ENCODE measurements at regions not wholly inside any gene's neighbourhood (a gene's known extent, or its start where the extent isn't known, plus 50 kb on each side); places are given as distances from the start of the nearest gene placed in this dataset.
"Not testable (repeated sequence)": the region's sequence is repeated elsewhere in the genome, so short reads cannot be mapped to it uniquely, and the experiment has no call there.

- CTCF ChIA-PET; BruUV-seq (replicated peaks): not testable (repeated sequence)
These were observed 404.3 kb downstream of the ZBBX start for GRCh38 chr3:166975796-166976195.

GRCh38 chr3:166967714-166968113 is 412.4 kb downstream of the ZBBX start:
- H2AFZ ChIP-seq (replicated peaks; ENCODE audit: low read length, poor library complexity); DNase-seq; H3K18ac ChIP-seq (ENCODE audit: low read depth, low read length); H3K23ac ChIP-seq (ENCODE audit: low read depth, low read length); dilution Hi-C loops (cut with HindIII; ENCODE audit: low sequenced_read_pairs, unreplicated experiment); H4K20me1 ChIP-seq (ENCODE audit: insufficient read depth, low read length); H4K8ac ChIP-seq (ENCODE audit: low read depth in 2 of 2, low read length in 2 of 2); BruUV-seq (replicated peaks); H3K9ac ChIP-seq (ENCODE audit: low read depth, low read length); H3K9me1 ChIP-seq (ENCODE audit: insufficient read depth, low read length); H2BK15ac ChIP-seq (ENCODE audit: low read depth, low read length); H2BK120ac ChIP-seq (ENCODE audit: low read depth, low read length); H3K4ac ChIP-seq (ENCODE audit: low read depth, low read length); CTCF ChIA-PET; in situ Hi-C loops (cut with MboI; ENCODE audit: low sequenced_read_pairs); H4K91ac ChIP-seq (ENCODE audit: insufficient read depth, low read depth, low read length); H3K27me3 ChIP-seq (ENCODE audit: control insufficient read depth, insufficient read depth, low read length); H2AK5ac ChIP-seq (ENCODE audit: low read depth, low read length); H3K79me1 ChIP-seq (ENCODE audit: low read depth in 1 of 2, low read length in 2 of 2); H3K56ac ChIP-seq (ENCODE audit: extremely low read depth, insufficient read depth, low read length); H2AK9ac ChIP-seq (replicated peaks; ENCODE audit: low read depth, low read length, poor library complexity); H3K36me3 ChIP-seq (ENCODE audit: control insufficient read depth, insufficient read depth, low read length); H3K14ac ChIP-seq (replicated peaks; ENCODE audit: low read depth, low read length); H2BK20ac ChIP-seq (ENCODE audit: low read depth, low read length); H3K9me3 ChIP-seq (ENCODE audit: control insufficient read depth, insufficient read depth, low read length); H3K27ac ChIP-seq (ENCODE audit: insufficient read depth, low read length); intact Hi-C loops (cut with micrococcal nuclease); H4K5ac ChIP-seq (ENCODE audit: low read depth, low read length); POLR2A ChIA-PET (ENCODE audit: unreplicated experiment); H3K4me2 ChIP-seq (ENCODE audit: low read depth, low read length); ATAC-seq (ENCODE audit: low read depth); H2BK5ac ChIP-seq (ENCODE audit: low read depth, low read length, poor library complexity, severe bottlenecking); H3K4me3 ChIP-seq (ENCODE audit: insufficient read depth, low read depth, low read length); H3K4me1 ChIP-seq (ENCODE audit: control insufficient read depth, insufficient read depth, low read length): not testable (repeated sequence)
- 81% methylated on average over 4 of the region's 8 CpGs; no CpG with 5 or more reads in 1 of the 2 experiments for WGBS, 2 experiments (ENCODE audit: extremely low coverage in 2 of 2, insufficient read length in 1 of 2)

More at GRCh38 chr3:166975796-166976195, 404.3 kb downstream of the ZBBX start:
- H2BK120ac ChIP-seq (ENCODE audit: low read depth, low read length); H3K4me2 ChIP-seq (ENCODE audit: low read depth, low read length); intact Hi-C loops (cut with micrococcal nuclease); H3K9ac ChIP-seq (ENCODE audit: low read depth, low read length); H3K9me1 ChIP-seq (ENCODE audit: insufficient read depth, low read length); H2AK5ac ChIP-seq (ENCODE audit: low read depth, low read length); H2BK20ac ChIP-seq (ENCODE audit: low read depth, low read length); dilution Hi-C loops (cut with HindIII; ENCODE audit: low sequenced_read_pairs, unreplicated experiment); H4K20me1 ChIP-seq (ENCODE audit: insufficient read depth, low read length); H4K91ac ChIP-seq (ENCODE audit: insufficient read depth, low read depth, low read length); H3K27ac ChIP-seq (ENCODE audit: insufficient read depth, low read length); ATAC-seq (ENCODE audit: low read depth); DNase-seq; H2BK15ac ChIP-seq (ENCODE audit: low read depth, low read length); H3K4ac ChIP-seq (ENCODE audit: low read depth, low read length); H4K8ac ChIP-seq (ENCODE audit: low read depth in 2 of 2, low read length in 2 of 2); H3K36me3 ChIP-seq (ENCODE audit: control insufficient read depth, insufficient read depth, low read length); H2AFZ ChIP-seq (replicated peaks; ENCODE audit: low read length, poor library complexity); H3K56ac ChIP-seq (ENCODE audit: extremely low read depth, insufficient read depth, low read length); H3K18ac ChIP-seq (ENCODE audit: low read depth, low read length); H4K5ac ChIP-seq (ENCODE audit: low read depth, low read length); H3K9me3 ChIP-seq (ENCODE audit: control insufficient read depth, insufficient read depth, low read length); H2BK5ac ChIP-seq (ENCODE audit: low read depth, low read length, poor library complexity, severe bottlenecking); H2AK9ac ChIP-seq (replicated peaks; ENCODE audit: low read depth, low read length, poor library complexity); H3K14ac ChIP-seq (replicated peaks; ENCODE audit: low read depth, low read length); H3K4me3 ChIP-seq (ENCODE audit: insufficient read depth, low read depth, low read length); H3K23ac ChIP-seq (ENCODE audit: low read depth, low read length); H3K79me1 ChIP-seq (ENCODE audit: low read depth in 1 of 2, low read length in 2 of 2); H3K27me3 ChIP-seq (ENCODE audit: control insufficient read depth, insufficient read depth, low read length); in situ Hi-C loops (cut with MboI; ENCODE audit: low sequenced_read_pairs); H3K4me1 ChIP-seq (ENCODE audit: control insufficient read depth, insufficient read depth, low read length): not testable (repeated sequence)
- POLR2A ChIA-PET (ENCODE audit: unreplicated experiment), result interaction anchor here (0.6 kb wide), 1 partner anchor 20 kb away, joined by 4 read pairs; no protein-coding TSS in a partner anchor
- WGBS, 2 experiments (ENCODE audit: extremely low coverage in 2 of 2, insufficient read length in 1 of 2), result 87% methylated on average over 9 of the region's 36 CpGs; no CpG with 5 or more reads in 1 of the 2 experiments

Data from IMR-90 (cell line).